Glutamatergic neuron (in vitro differentiated cells): ENCODE measurements at regions not wholly inside any gene's neighbourhood (a gene's known extent, or its start where the extent isn't known, plus 50 kb on each side); places are given as distances from the start of the nearest gene placed in this dataset.

Experiments
- DNase-seq: peaks from one replicate; pipeline ENCODE4 v3.0.0; 2022
- H3K27ac Mint-ChIP-seq: one replicate; pipeline ENCODE4 v1.8.0; 2020; ENCODE audit warnings: mild to moderate bottlenecking, mixed read lengths, inconsistent platforms; ENCODE audit not compliant: unreplicated experiment
- H3K27me3 Mint-ChIP-seq: one replicate; pipeline ENCODE4 v1.8.0; 2020; ENCODE audit warnings: mild to moderate bottlenecking, moderate library complexity, mixed read lengths, inconsistent platforms; ENCODE audit not compliant: unreplicated experiment
- H3K36me3 Mint-ChIP-seq: one replicate; pipeline ENCODE4 v1.8.0; 2020; ENCODE audit warnings: mild to moderate bottlenecking, mixed read lengths, inconsistent platforms; ENCODE audit not compliant: unreplicated experiment
- H3K4me1 Mint-ChIP-seq: one replicate; pipeline ENCODE4 v1.8.0; 2020; ENCODE audit warnings: mild to moderate bottlenecking, low read depth, mixed read lengths, inconsistent platforms; ENCODE audit not compliant: unreplicated experiment
- H3K4me3 Mint-ChIP-seq: one replicate; pipeline ENCODE4 v1.8.0; 2020; ENCODE audit warnings: mild to moderate bottlenecking, mixed read lengths, inconsistent platforms; ENCODE audit not compliant: unreplicated experiment
- H3K9me3 Mint-ChIP-seq: one replicate; pipeline ENCODE4 v1.8.0; 2020; ENCODE audit warnings: mild to moderate bottlenecking, moderate library complexity, mixed read lengths, inconsistent platforms; ENCODE audit not compliant: unreplicated experiment
- TF ChIP-seq, protein P1 (sequence below): fragments of 200-600 bp; sonication (generic); IDR thresholded peaks from one replicate; pipeline ENCODE4 v1.5.0; 2021; ENCODE audit not compliant: partially characterized antibody, unreplicated experiment

DNA sequence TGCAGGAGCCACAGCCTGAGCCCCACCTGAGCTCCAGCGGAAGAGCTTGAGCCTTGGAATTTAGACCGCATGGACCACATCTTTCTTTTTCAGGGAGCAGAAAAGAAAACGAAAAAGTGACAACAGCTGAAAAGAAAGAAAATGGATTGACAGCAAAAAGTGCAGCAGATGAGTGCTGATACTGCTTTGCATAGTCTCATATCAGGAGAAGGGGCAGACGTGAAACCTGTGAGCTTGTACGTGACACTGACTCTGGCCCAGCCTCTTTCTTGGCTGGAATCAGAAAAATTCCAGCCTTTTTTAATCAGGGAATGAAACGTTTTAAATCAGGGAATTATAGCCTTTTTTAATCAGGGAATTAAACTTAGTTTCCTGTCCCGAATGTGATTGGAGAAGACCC lies 1296.5 kb downstream of the TMEM121 start:
- TF ChIP-seq, protein P1, sequence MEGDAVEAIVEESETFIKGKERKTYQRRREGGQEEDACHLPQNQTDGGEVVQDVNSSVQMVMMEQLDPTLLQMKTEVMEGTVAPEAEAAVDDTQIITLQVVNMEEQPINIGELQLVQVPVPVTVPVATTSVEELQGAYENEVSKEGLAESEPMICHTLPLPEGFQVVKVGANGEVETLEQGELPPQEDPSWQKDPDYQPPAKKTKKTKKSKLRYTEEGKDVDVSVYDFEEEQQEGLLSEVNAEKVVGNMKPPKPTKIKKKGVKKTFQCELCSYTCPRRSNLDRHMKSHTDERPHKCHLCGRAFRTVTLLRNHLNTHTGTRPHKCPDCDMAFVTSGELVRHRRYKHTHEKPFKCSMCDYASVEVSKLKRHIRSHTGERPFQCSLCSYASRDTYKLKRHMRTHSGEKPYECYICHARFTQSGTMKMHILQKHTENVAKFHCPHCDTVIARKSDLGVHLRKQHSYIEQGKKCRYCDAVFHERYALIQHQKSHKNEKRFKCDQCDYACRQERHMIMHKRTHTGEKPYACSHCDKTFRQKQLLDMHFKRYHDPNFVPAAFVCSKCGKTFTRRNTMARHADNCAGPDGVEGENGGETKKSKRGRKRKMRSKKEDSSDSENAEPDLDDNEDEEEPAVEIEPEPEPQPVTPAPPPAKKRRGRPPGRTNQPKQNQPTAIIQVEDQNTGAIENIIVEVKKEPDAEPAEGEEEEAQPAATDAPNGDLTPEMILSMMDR = no peak
- Mint-ChIP-seq H3K4me3 (no peak overlapping the region), H3K36me3 (no peaks in the 10 kb centered on the region), H3K27me3 (no peaks in the 10 kb centered on the region), H3K9me3 (peaks cover 9% of the 10 kb centered on the region), H3K27ac (no peak overlapping the region), H3K4me1 (no peaks in the 10 kb centered on the region)
- DNase-seq = no peak

DNA sequence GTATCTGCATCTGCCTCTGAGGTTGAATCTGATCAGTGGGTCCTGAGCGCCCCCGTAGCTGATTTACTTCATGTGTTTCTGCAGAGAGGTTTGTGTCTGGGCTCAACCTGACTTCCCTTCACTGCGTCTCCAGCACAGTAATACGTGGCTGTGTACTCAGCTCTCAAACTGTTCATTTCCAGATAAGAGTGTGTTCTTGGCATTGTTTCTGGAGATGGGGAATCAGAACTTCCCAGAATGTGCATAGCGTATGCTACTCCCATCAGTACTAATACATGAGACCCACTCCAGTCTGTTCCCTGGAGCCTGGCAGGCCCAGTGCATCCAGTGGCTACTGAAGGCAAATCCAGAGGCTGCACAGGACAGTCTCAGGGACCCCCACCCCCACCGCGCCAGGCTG lies 1297.2 kb downstream of the TMEM121 start:
- no peaks in the 10 kb centered on the region for H3K36me3 Mint-ChIP-seq
- no peaks in the 10 kb centered on the region for H3K27me3 Mint-ChIP-seq
- DNase-seq = no peak
- no peaks in the 10 kb centered on the region for H3K4me1 Mint-ChIP-seq
- no peak overlapping the region for H3K27ac Mint-ChIP-seq
- TF ChIP-seq, protein P1 = no peak
- peaks cover 7% of the 10 kb centered on the region for H3K9me3 Mint-ChIP-seq
- no peak overlapping the region for H3K4me3 Mint-ChIP-seq

DNA sequence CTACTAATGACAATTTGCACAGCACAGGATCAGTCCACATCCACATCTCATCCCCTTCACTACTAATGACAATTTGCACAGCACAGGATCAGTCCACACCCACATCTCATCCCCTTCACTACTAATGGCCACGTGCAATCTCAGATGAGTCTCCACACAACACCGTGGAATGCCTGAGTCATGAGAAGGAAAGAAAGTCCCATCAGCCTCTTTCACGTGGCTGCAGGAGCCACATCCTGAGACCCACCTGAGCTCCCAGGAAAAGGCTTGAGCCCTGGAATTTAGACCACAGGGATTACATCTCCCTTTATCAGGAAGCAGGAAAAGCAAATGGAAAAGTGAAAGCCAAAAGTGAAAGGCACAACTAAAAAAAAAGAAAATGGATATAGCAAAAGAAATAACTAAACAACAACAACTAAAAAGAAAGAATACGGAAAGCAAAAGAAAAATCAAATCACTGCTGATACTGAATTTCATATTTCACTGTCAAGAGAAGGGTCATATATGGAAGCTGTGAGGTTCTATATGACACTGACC lies 1300.5 kb downstream of the TMEM121 start:
- TF ChIP-seq, protein P1 = no peak
- Mint-ChIP-seq H3K27ac (no peak overlapping the region), H3K27me3 (no peaks in the 10 kb centered on the region), H3K36me3 (no peaks in the 10 kb centered on the region), H3K4me3 (no peak overlapping the region), H3K9me3 (peaks cover 13% of the 10 kb centered on the region), H3K4me1 (no peaks in the 10 kb centered on the region)
- DNase-seq = no peak

DNA sequence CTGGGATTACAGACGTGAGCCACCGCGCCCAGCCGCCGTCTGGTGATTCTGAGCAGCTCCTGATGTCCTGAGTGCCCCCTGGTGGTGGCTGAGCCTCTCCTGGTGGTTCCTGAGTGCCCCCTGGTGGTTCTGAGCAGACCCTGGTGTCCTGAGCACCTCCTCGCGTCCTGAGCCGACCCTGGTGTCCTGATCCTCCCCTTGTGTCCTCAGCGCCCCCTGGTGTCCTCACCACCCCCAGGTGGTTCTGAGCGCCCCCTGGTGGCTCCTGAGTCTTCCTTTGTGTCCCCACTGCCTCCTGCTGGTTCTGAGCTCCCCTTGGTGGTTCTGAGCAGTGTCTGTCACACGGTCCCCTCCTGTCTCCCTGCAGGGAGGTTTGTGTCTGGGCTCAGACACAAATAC lies 1304.9 kb downstream of the TMEM121 start:
- H3K9me3 Mint-ChIP-seq = peaks cover 15% of the 10 kb centered on the region
- H3K27ac Mint-ChIP-seq = no peak overlapping the region
- H3K36me3 Mint-ChIP-seq = peaks cover 5% of the 10 kb centered on the region
- no peak overlapping the region for H3K4me3 Mint-ChIP-seq
- DNase-seq = no peak
- TF ChIP-seq, protein P1 = no peak
- H3K27me3 Mint-ChIP-seq = no peaks in the 10 kb centered on the region
- no peaks in the 10 kb centered on the region for H3K4me1 Mint-ChIP-seq

DNA sequence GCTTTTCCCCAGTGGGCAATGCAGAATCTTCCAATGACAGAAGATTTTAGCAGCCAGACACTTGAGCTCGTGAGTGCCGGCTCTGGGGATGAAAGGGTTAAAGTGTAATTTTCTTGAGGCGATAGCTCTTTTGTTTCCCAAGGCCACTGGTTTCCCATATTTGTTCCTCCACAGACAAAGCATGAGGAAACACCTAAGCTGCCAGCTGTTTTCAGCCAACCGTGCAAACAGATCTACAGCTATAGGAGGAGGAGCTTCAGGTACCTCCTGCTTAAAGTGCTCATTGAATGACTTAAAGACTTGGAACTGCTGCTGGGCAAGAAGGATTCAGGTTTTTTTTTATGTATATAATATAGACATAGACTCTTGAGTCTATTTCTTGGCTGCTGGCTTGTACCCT lies 1311.5 kb downstream of the TMEM121 start:
- H3K9me3 Mint-ChIP-seq = peaks cover 10% of the 10 kb centered on the region
- H3K27me3 Mint-ChIP-seq = peaks cover 4% of the 10 kb centered on the region
- peaks cover 5% of the 10 kb centered on the region for H3K36me3 Mint-ChIP-seq
- no peak overlapping the region for H3K27ac Mint-ChIP-seq
- H3K4me1 Mint-ChIP-seq = no peaks in the 10 kb centered on the region
- H3K4me3 Mint-ChIP-seq = no peak overlapping the region
- no peak for DNase-seq
- TF ChIP-seq, protein P1 = no peak
